Vagina (tissue), 2 donors: ENCODE measurements at regions not wholly inside any gene's neighbourhood (a gene's known extent, or its start where the extent isn't known, plus 50 kb on each side); places are given as distances from the start of the nearest gene placed in this dataset.

ENCODE experiments used
- DNase-seq, 2 donors: peaks; one replicate each; pipeline ENCODE4 v3.0.0-alpha.2; 2017; ENCODE audit errors: extremely low spot score in 2 of 2
- H3K27ac ChIP-seq: fragments of 200-600 bp; sonication (generic); one replicate; pipeline ENCODE4 v1.5.1; 2019
- H3K27me3 ChIP-seq: fragments of 200-600 bp; sonication (generic); one replicate; pipeline ENCODE4 v1.5.1; 2019
- H3K36me3 ChIP-seq, 2 donors: fragments of 200-600 bp; sonication (generic); one replicate each; pipeline ENCODE4 v1.5.1; 2017 to 2019
- H3K4me1 ChIP-seq: fragments of 200-600 bp; sonication (generic); one replicate; pipeline ENCODE4 v1.5.1; 2019
- H3K4me3 ChIP-seq, 2 donors: fragments of 200-600 bp; sonication (generic); 1 replicate in 1 of 2; 2 replicates in 1 of 2; pipeline ENCODE4 v1.5.1; 2016 to 2019
- H3K9me3 ChIP-seq: fragments of 200-600 bp; sonication (generic); one replicate; pipeline ENCODE4 v1.5.1; 2019
- CTCF ChIP-seq, 3 experiments: fragments of 450-650 bp in 2 of 3; fragments of 200-600 bp in 1 of 3; sonication (generic) in 1 of 3; IDR thresholded peaks; one replicate each; pipeline ENCODE4 v1.5.1; 2017 to 2019; ENCODE audit warnings: antibody characterized with exemption in 3 of 3, mild to moderate bottlenecking in 2 of 3, moderate library complexity in 2 of 3
- POLR2A ChIP-seq, 2 donors: fragments of 450-650 bp; IDR thresholded peaks; one replicate each; pipeline ENCODE4 v1.6.1; 2017; ENCODE audit warnings: antibody characterized with exemption in 2 of 2, mild to moderate bottlenecking in 2 of 2, moderate library complexity in 2 of 2
- POLR2AphosphoS5 ChIP-seq, 2 donors: sonication (generic); formaldehyde crosslinking; IDR thresholded peaks; one replicate each; pipeline ENCODE4 v1.9.0; 2017; ENCODE audit warnings: antibody characterized with exemption in 2 of 2, mild to moderate bottlenecking in 2 of 2, low read depth in 1 of 2; ENCODE audit not compliant: insufficient read depth in 1 of 2
- intact Hi-C: fragments of 100-400 bp; cut with DNase I; formaldehyde crosslinking; loops from one replicate; pipeline ENCODE4 v1.15.1; 2023

- Histone ChIP-seq H3K27me3 (no peaks in the 10 kb centered on the region), H3K4me1 (no peaks in the 10 kb centered on the region), H3K4me3 (no peak overlapping the region), H3K36me3 (no peaks in the 10 kb centered on the region), H3K27ac (no peak overlapping the region), H3K9me3 (no peaks in the 10 kb centered on the region)
- intact Hi-C loops = no loop called here
- no peak for DNase-seq
- no peak for TF ChIP-seq POLR2AphosphoS5 (IDR thresholded peaks at IDR 0.05; ENCODE audit: insufficient read depth in 1 of 2, low read depth in 1 of 2)
- TF ChIP-seq CTCF (IDR thresholded peaks at IDR 0.05) = no peak
- TF ChIP-seq POLR2A (IDR thresholded peaks at IDR 0.05) = no peak
Observed at GRCh38 chr18:45462179-45462578, 153.1 kb upstream of the SLC14A2 start.

GRCh38 chr18:45463451-45463850, 151.8 kb upstream of the SLC14A2 start:
- Histone ChIP-seq H3K4me1 (no peaks in the 10 kb centered on the region), H3K27ac (no peak overlapping the region), H3K4me3 (no peak overlapping the region), H3K36me3 (no peaks in the 10 kb centered on the region), H3K9me3 (no peaks in the 10 kb centered on the region), H3K27me3 (no peaks in the 10 kb centered on the region)
- no peak for TF ChIP-seq POLR2A (IDR thresholded peaks at IDR 0.05)
- no peak for DNase-seq
- intact Hi-C loops = no loop called here

- Histone ChIP-seq H3K27ac (no peak overlapping the region), H3K9me3 (no peaks in the 10 kb centered on the region), H3K4me3 (no peak overlapping the region), H3K27me3 (no peaks in the 10 kb centered on the region), H3K4me1 (no peaks in the 10 kb centered on the region), H3K36me3 (no peaks in the 10 kb centered on the region)
- DNase-seq = no peak
- intact Hi-C loops = no loop called here
- TF ChIP-seq POLR2A (IDR thresholded peaks at IDR 0.05) = no peak
- TF ChIP-seq CTCF (IDR thresholded peaks at IDR 0.05) = no peak
- TF ChIP-seq POLR2AphosphoS5 (IDR thresholded peaks at IDR 0.05; ENCODE audit: insufficient read depth in 1 of 2, low read depth in 1 of 2) = no peak
Observed at GRCh38 chr18:45464619-45465018, 150.7 kb upstream of the SLC14A2 start.

- no peaks in the 10 kb centered on the region for H3K27me3 ChIP-seq
- DNase-seq = no peak
- TF ChIP-seq CTCF (IDR thresholded peaks at IDR 0.05) = no peak
Observed at GRCh38 chr18:45467293-45467692, 148.0 kb upstream of the SLC14A2 start.

GRCh38 chr18:45467945-45468344, 147.3 kb upstream of the SLC14A2 start:
- intact Hi-C loops = no loop called here
- H3K4me1 ChIP-seq = no peaks in the 10 kb centered on the region
- no peak overlapping the region for H3K4me3 ChIP-seq
- no peak overlapping the region for H3K27ac ChIP-seq
- no peaks in the 10 kb centered on the region for H3K36me3 ChIP-seq
- no peak for TF ChIP-seq POLR2A (IDR thresholded peaks at IDR 0.05)
- no peak for TF ChIP-seq POLR2AphosphoS5 (IDR thresholded peaks at IDR 0.05; ENCODE audit: insufficient read depth in 1 of 2, low read depth in 1 of 2)
- no peak for TF ChIP-seq CTCF (IDR thresholded peaks at IDR 0.05)
- no peaks in the 10 kb centered on the region for H3K27me3 ChIP-seq
- no peak for DNase-seq
- H3K9me3 ChIP-seq = no peaks in the 10 kb centered on the region

More at GRCh38 chr18:45467293-45467692, 148.0 kb upstream of the SLC14A2 start:
- intact Hi-C loops = no loop called here
- Histone ChIP-seq H3K9me3 (no peaks in the 10 kb centered on the region), H3K27ac (no peak overlapping the region), H3K4me3 (no peak overlapping the region), H3K4me1 (no peaks in the 10 kb centered on the region), H3K36me3 (no peaks in the 10 kb centered on the region)

- DNase-seq = no peak
- H3K4me3 ChIP-seq = no peak overlapping the region
- no peaks in the 10 kb centered on the region for H3K27me3 ChIP-seq
- no peaks in the 10 kb centered on the region for H3K4me1 ChIP-seq
- H3K9me3 ChIP-seq = no peaks in the 10 kb centered on the region
- intact Hi-C loops = no loop called here
- no peaks in the 10 kb centered on the region for H3K36me3 ChIP-seq
- TF ChIP-seq CTCF (IDR thresholded peaks at IDR 0.05) (no peak), POLR2AphosphoS5 (IDR thresholded peaks at IDR 0.05; ENCODE audit: insufficient read depth in 1 of 2, low read depth in 1 of 2) (no peak), POLR2A (IDR thresholded peaks at IDR 0.05) (no peak)
- H3K27ac ChIP-seq = no peak overlapping the region
Observed at GRCh38 chr18:45478889-45479288, 136.4 kb upstream of the SLC14A2 start.
